ENCODE measurements at regions not wholly inside any gene's neighbourhood (a gene's known extent, or its start where the extent isn't known, plus 50 kb on each side); places are given as distances from the start of the nearest gene placed in this dataset.

- no peak for DNase-seq (ENCODE audit: extremely low read depth in 1 of 11, low read depth in 9 of 11, low spot score in 4 of 11)
Measured at GRCh38 chr18:66167829-66168684, 417.2 kb downstream of the CDH7 start.

GRCh38 chr18:66160007-66160406 is 409.2 kb downstream of the CDH7 start:
- no peak for DNase-seq (ENCODE audit: extremely low read depth in 1 of 11, low read depth in 9 of 11, low spot score in 4 of 11)

- DNase-seq (ENCODE audit: extremely low read depth in 1 of 11, low read depth in 9 of 11, low spot score in 4 of 11), result no peak
Measured at GRCh38 chr18:66159451-66159850, 408.6 kb downstream of the CDH7 start.

- DNase-seq (ENCODE audit: extremely low read depth in 1 of 11, low read depth in 9 of 11, low spot score in 4 of 11), result no peak
Measured at GRCh38 chr18:66156946-66157687, 406.3 kb downstream of the CDH7 start.

- no peak for DNase-seq (ENCODE audit: extremely low read depth in 1 of 11, low read depth in 9 of 11, low spot score in 4 of 11)
Measured at GRCh38 chr18:66150650-66151049, 399.8 kb downstream of the CDH7 start.

- DNase-seq (ENCODE audit: extremely low read depth in 1 of 11, low read depth in 9 of 11, low spot score in 4 of 11), result no peak
Measured at GRCh38 chr18:66143029-66143428, 392.2 kb downstream of the CDH7 start.

- DNase-seq (ENCODE audit: extremely low read depth in 1 of 11, low read depth in 9 of 11, low spot score in 4 of 11), result no peak
Measured at GRCh38 chr18:66141716-66142115, 390.9 kb downstream of the CDH7 start.

- DNase-seq (ENCODE audit: extremely low read depth in 1 of 11, low read depth in 9 of 11, low spot score in 4 of 11), result no peak
Measured at GRCh38 chr18:66138642-66139041, 387.8 kb downstream of the CDH7 start.

GRCh38 chr18:66136039-66136438 is 385.2 kb downstream of the CDH7 start:
- no peak for DNase-seq (ENCODE audit: extremely low read depth in 1 of 11, low read depth in 9 of 11, low spot score in 4 of 11)

- DNase-seq (ENCODE audit: extremely low read depth in 1 of 11, low read depth in 9 of 11, low spot score in 4 of 11), result no peak
Measured at GRCh38 chr18:66129248-66129647, 378.4 kb downstream of the CDH7 start.

GRCh38 chr18:66126266-66126665 is 375.5 kb downstream of the CDH7 start:
- no peak for DNase-seq (ENCODE audit: extremely low read depth in 1 of 11, low read depth in 9 of 11, low spot score in 4 of 11)

- DNase-seq (ENCODE audit: extremely low read depth in 1 of 11, low read depth in 9 of 11, low spot score in 4 of 11), result no peak
Measured at GRCh38 chr18:66124394-66124793, 373.6 kb downstream of the CDH7 start.

GRCh38 chr18:66119347-66119746 is 368.5 kb downstream of the CDH7 start:
- no peak for DNase-seq (ENCODE audit: extremely low read depth in 1 of 11, low read depth in 9 of 11, low spot score in 4 of 11)

- DNase-seq (ENCODE audit: extremely low read depth in 1 of 11, low read depth in 9 of 11, low spot score in 4 of 11), result no peak
Measured at GRCh38 chr18:66111018-66111417, 360.2 kb downstream of the CDH7 start.

- no peak for DNase-seq (ENCODE audit: extremely low read depth in 1 of 11, low read depth in 9 of 11, low spot score in 4 of 11)
Measured at GRCh38 chr18:66110607-66111006, 359.8 kb downstream of the CDH7 start.

GRCh38 chr18:66109981-66110380 is 359.2 kb downstream of the CDH7 start:
- DNase-seq (ENCODE audit: extremely low read depth in 1 of 11, low read depth in 9 of 11, low spot score in 4 of 11), result no peak

- no peak for DNase-seq (ENCODE audit: extremely low read depth in 1 of 11, low read depth in 9 of 11, low spot score in 4 of 11)
Measured at GRCh38 chr18:66107546-66107945, 356.7 kb downstream of the CDH7 start.

GRCh38 chr18:66105016-66105415 is 354.2 kb downstream of the CDH7 start:
- no peak for DNase-seq (ENCODE audit: extremely low read depth in 1 of 11, low read depth in 9 of 11, low spot score in 4 of 11)

GRCh38 chr18:66103550-66103949 is 352.7 kb downstream of the CDH7 start:
- DNase-seq (ENCODE audit: extremely low read depth in 1 of 11, low read depth in 9 of 11, low spot score in 4 of 11), result no peak

GRCh38 chr18:66083078-66083477 is 332.3 kb downstream of the CDH7 start:
- no peak for DNase-seq (ENCODE audit: extremely low read depth in 1 of 11, low read depth in 9 of 11, low spot score in 4 of 11)
